HTR-8/SVneo (cell line): ENCODE measurements at regions not wholly inside any gene's neighbourhood (a gene's known extent, or its start where the extent isn't known, plus 50 kb on each side); places are given as distances from the start of the nearest gene placed in this dataset.

Experiments
- DNase-seq: peaks from one replicate; pipeline ENCODE4 v3.0.0; 2011; ENCODE audit warnings: low spot score, mixed read lengths; ENCODE audit not compliant: insufficient read length
- FAIRE-seq: peaks from 2 replicates; lab custom pipeline; 2011; peaks lifted over from hg19 to GRCh38; lab: Jason Lieb, UNC

DNA sequence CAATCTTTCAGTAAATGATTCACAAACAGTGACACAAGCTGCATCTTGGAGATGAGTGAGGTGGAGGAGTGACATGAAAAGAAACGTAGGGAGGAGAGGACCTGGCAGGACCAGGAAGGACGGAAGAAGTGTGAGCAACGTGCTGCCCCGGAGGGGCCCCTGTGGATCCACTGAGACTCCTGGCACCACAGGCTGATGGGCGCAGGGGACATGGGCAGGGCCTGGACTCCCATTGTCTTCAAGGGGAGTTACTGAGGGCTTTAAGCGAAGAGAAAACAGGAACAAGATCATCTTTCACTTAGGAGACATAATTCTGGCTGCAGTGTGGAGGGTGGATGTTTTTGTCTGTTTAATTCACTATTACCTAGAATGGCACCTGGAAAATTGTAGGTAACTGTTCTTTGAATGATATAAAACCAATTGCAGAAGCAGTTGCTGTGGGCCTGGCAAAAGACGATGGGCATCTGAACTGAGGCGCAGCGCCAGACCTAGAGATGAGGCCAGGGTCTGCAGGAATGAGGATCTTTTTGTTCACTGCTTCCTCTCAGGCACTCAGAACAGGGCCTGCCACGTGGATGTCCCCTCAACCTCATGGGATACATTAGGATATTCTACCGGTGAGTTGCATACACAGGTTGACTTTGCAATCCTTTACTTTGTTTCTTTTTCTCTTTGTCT lies 156.4 kb downstream of the TMEM18 start:
- DNase-seq (no peak), FAIRE-seq (no peak)

DNA sequence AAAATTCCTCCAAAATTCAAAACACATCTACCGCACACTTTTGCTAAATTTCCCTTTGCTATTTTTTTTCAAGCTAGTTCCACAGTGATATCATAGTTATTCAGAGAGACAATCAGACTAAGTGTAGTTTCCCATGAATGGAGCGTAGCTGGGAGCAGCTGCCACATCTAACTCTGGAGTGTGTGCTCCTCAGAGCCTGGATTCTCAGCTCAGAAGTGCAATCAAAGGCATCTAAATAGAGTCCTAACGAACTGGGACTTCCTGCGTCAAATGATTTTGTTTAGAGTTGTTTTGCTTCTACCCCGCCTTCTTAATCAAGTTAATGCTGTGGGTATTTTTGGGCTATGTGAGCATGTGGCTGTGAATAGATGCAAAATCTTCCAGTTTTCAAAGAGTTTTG lies 160.3 kb downstream of the TMEM18 start:
- FAIRE-seq (no peak), DNase-seq (no peak)

DNA sequence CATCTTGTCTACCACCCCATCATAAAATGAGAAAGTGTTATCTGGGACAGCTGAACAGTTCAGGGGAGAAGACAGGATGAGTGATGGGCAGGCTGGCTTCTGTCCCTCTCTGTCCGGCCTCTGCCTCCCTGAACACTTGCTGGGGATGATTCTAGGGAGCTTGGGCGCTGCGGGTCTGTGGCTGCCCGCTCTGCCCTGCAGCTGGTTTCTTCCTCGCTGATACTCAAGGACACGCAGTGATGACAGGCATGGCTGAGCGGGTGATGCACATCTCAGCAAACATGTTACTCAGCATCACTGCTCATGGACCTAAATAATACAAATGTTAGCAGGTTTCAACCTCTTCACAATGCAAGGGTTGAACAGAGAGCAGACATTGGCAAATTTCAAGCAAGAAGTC lies 161.1 kb downstream of the TMEM18 start:
- DNase-seq (no peak), FAIRE-seq (no peak)

DNA sequence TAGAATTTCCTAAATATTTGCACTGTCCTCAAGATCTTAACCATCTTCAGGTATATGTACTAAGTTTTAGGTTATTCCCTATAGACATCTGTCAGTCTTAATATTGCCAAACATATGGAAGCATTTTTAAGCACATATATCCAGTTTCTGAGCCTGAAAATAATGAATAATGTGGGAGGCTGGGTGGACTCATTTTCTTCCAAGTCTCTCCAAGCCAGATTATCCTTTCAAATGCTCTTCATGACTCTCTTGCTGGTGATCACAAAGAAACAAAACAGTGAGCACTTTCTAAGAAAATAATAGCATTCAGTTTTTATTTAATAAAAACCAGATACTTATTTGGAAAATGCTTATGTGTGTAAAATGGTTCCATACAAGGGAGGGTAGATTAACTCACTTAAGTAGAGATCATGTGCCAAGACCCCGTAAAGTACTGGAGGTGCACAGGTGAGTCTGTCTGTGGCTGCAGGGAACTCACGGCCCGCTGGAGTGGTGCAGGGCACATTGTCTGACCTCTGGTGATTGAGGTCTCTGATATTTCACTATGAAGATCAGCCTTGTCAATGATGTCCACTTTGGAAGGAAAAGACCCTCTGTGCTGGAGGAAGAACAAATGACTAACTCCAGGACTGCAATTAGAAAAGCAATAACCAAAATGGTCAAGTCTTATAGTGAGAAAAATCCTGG lies 161.6 kb downstream of the TMEM18 start:
- DNase-seq (no peak), FAIRE-seq (no peak)

- DNase-seq: no peak
- FAIRE-seq: no peak
Measured at GRCh38 chr2:513981-514706, 163.1 kb downstream of the TMEM18 start.

- no peak for FAIRE-seq
- no peak for DNase-seq
Measured at GRCh38 chr2:510839-511238, 166.4 kb downstream of the TMEM18 start.

DNA sequence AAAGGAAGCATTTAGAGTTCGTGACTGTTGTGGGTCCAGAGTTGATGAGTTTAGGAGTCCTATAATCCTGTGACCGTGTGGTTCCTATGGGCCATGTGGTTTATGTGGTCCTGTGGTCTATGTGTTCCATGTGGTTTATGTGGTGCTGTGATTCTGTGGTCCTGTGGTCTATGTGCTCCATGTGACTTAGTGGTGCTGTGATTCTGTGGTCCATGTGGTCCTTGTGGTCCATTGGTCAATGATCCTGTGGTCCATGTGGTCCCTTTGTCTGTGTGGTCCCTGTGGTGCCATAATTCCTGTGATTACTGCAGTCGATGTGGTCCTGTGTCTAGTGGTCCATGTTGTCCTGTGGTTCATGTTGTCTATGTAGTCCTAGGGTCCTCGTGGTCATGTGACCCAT lies 167.3 kb downstream of the TMEM18 start:
- no peak for DNase-seq
- FAIRE-seq: peak; percentile 81

DNA sequence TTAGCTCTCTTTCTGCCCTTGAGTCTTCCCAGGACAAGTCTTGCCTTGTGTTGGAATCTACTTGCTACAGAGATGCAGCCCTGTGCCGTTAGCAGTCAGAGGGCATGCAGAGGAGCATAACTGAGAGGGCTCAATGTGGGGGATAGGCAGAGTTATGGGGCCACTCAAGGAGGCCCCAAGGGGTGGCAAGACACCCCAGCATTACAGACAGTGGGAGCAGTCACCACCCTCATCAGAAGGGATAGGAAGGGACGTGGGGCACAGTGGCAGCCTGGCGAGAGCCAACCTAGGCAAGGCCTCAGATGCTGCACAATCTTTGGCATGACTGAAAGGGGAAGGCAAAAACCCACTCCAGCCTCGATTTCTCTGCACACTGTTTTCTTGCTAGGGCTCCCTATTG lies 169.1 kb downstream of the TMEM18 start:
- no peak for FAIRE-seq

GRCh38 chr2:506866-507265 lies 170.3 kb downstream of the TMEM18 start:
- DNase-seq: no peak
- FAIRE-seq: no peak

More for the DNA sequence above, 169.1 kb downstream of the TMEM18 start:
- no peak for DNase-seq

DNA sequence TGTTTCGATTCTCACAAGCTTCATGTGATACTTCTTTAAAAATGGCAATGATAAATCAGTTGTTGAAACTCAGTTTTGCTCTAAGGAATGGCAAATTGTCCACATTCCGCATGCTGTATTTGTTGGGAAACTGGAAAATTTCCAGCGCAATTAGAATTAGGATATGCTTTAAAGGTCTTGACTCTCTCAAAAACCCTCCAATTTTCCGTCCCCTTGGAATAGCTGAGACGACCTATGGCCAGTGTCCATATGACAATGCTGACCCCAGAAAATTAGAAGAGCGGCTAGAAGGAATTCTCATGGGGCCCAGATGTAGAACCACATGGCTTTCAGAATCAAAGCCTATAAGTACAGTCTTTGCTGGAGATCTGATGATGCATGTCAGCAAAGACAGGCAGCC lies 170.8 kb downstream of the TMEM18 start:
- FAIRE-seq (no peak), DNase-seq (no peak)

DNA sequence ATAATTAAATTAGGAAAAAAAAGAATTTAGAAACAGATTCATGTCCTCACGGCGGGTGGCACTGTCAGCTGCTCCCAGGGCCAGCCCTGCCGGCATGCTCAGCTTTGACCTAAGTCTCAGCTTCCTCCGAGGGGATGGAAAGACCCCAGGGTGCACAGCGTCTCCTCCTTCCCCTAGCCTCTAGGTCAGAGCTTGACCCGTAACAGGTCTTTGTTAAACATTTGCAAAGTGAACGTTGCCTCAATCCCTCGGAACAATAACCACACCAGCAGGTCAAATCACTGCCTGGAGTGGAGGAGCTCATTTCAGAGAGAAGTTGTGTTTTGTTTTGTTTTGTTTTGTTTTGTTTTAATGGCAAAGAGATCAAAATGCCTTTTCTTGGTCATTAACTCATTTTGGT lies 171.3 kb downstream of the TMEM18 start:
- FAIRE-seq: no peak

GRCh38 chr2:503288-503999 lies 173.8 kb downstream of the TMEM18 start:
- no peak for FAIRE-seq
- no peak for DNase-seq

More for the DNA sequence above, 171.3 kb downstream of the TMEM18 start:
- DNase-seq: no peak

DNA sequence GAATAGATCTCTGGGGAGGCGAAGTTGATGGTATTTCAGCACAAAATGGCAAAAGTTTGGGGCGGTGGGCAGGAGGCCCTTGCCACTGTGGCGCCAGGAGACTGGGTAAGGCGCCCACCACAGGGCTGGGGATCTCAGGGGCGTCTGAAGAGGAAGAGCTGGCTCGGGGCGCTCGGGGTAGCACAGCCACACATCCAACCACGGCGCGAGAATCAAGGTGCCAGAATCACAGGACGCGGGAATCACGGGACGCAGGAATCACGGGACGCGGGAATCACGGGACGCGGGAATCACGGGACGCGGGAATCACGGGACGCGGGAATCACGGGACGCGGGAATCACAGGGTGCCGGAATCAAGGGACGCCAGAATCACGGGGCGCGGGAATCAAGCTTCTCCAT lies 174.4 kb downstream of the TMEM18 start:
- DNase-seq (no peak), FAIRE-seq (no peak)

DNA sequence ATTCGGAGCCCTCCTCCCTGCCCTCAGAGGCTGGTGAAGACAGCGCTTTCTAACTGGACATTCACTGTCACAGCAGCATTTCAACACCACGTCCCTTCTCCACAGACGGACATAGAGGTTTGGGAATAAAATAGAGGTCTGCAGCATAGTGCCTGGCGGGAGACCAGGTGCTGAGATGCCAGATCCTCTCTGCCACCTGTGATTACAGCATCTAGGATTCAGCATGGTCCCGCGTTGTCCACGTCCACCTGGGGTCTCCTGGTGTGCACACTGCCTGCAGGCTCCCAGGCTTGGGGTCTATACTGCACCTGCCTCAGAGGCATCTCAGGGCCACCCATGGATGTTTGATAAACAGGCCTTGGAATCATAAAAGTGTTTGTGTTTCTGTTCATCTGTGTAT lies 175.5 kb downstream of the TMEM18 start:
- FAIRE-seq (no peak), DNase-seq (no peak)

DNA sequence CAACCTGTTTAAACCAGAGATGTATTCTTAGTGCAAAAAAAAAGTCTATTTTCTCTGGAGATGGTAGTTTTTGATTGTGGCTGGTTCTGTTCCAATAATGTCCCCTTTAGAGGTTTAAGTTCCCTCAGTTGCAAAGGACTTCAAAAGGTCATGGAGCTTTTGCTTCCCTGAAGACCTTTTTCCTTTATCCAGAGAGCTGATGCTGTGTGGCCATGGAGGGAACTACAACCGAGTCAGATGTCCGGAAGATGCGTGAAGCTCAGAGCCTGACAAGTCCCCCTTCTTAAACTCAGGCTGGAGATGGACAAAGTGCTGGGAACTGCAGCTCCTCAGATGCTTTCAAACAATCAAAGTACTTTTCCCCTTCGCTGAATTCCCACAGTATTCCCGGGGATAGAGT lies 176.1 kb downstream of the TMEM18 start:
- FAIRE-seq: no peak
- DNase-seq: no peak

- DNase-seq (no peak), FAIRE-seq (no peak)
Measured at GRCh38 chr2:499726-500125, 177.5 kb downstream of the TMEM18 start.

GRCh38 chr2:498493-499178 lies 178.6 kb downstream of the TMEM18 start:
- peak; percentile 97 for FAIRE-seq
- DNase-seq: no peak

GRCh38 chr2:497770-498492 lies 179.3 kb downstream of the TMEM18 start:
- FAIRE-seq: no peak
- DNase-seq: no peak

- DNase-seq: no peak
- no peak for FAIRE-seq
Measured at GRCh38 chr2:496729-497128, 180.5 kb downstream of the TMEM18 start.
